Thyroid gland (tissue), 4 donors: ENCODE measurements at regions not wholly inside any gene's neighbourhood (a gene's known extent, or its start where the extent isn't known, plus 50 kb on each side); places are given as distances from the start of the nearest gene placed in this dataset.

Experiments used
- CTCF ChIP-seq, 6 experiments: fragments of 200-600 bp in 3 of 6; fragments of 450-650 bp in 3 of 6; sonication (generic) in 3 of 6; IDR thresholded peaks; one replicate each; pipeline ENCODE4 v1.5.1; 2016 to 2019; ENCODE audit warnings: antibody characterized with exemption in 6 of 6, mild to moderate bottlenecking in 2 of 6, inconsistent platforms in 1 of 6, moderate library complexity in 1 of 6
- POLR2A ChIP-seq, 2 donors: fragments of 450-650 bp; IDR thresholded peaks; one replicate each; pipeline ENCODE4 v1.6.1; 2017; ENCODE audit warnings: antibody characterized with exemption in 2 of 2, mild to moderate bottlenecking in 2 of 2, moderate library complexity in 1 of 2

GRCh38 chr20:60341062-60341461, 382.8 kb downstream of the CDH26 start:
- TF ChIP-seq CTCF (IDR thresholded peaks at IDR 0.05) (no peak), POLR2A (IDR thresholded peaks at IDR 0.05) (no peak)
